GM21786 (cell line): ENCODE measurements at regions not wholly inside any gene's neighbourhood (a gene's known extent, or its start where the extent isn't known, plus 50 kb on each side); places are given as distances from the start of the nearest gene placed in this dataset.
"Not testable (repeated sequence)": the region's sequence is repeated elsewhere in the genome, so short reads cannot be mapped to it uniquely, and the experiment has no call there.

Experiments used
- ATAC-seq: cut with Tn5 transposase; IDR thresholded peaks from one replicate; pipeline ENCODE4 v1.9.1; 2021; ENCODE audit not compliant: unreplicated experiment

- ATAC-seq: no peak
Measured at GRCh38 chr5:68116408-68116807, 99.1 kb upstream of the PIK3R1 start.

GRCh38 chr5:68115584-68115983 lies 100.0 kb upstream of the PIK3R1 start:
- no peak for ATAC-seq

- no peak for ATAC-seq
Measured at GRCh38 chr5:68114378-68115040, 101.0 kb upstream of the PIK3R1 start.

- ATAC-seq: no peak
Measured at GRCh38 chr5:68112658-68113057, 102.9 kb upstream of the PIK3R1 start.

- no peak for ATAC-seq
Measured at GRCh38 chr5:68110894-68111293, 104.7 kb upstream of the PIK3R1 start.

GRCh38 chr5:68110264-68110663 lies 105.3 kb upstream of the PIK3R1 start:
- no peak for ATAC-seq

GRCh38 chr5:68104217-68104616 lies 111.3 kb upstream of the PIK3R1 start:
- not testable (repeated sequence) for ATAC-seq

- not testable (repeated sequence) for ATAC-seq
Measured at GRCh38 chr5:68103297-68103696, 112.3 kb upstream of the PIK3R1 start.

GRCh38 chr5:68099327-68099726 lies 116.2 kb upstream of the PIK3R1 start:
- no peak for ATAC-seq

- ATAC-seq: no peak
Measured at GRCh38 chr5:68093455-68094159, 121.9 kb upstream of the PIK3R1 start.

GRCh38 chr5:68088302-68088701 lies 127.3 kb upstream of the PIK3R1 start:
- no peak for ATAC-seq

GRCh38 chr5:68087866-68088265 lies 127.7 kb upstream of the PIK3R1 start:
- no peak for ATAC-seq

GRCh38 chr5:68086857-68087256 lies 128.7 kb upstream of the PIK3R1 start:
- ATAC-seq: no peak

GRCh38 chr5:68086439-68086838 lies 129.1 kb upstream of the PIK3R1 start:
- no peak for ATAC-seq

GRCh38 chr5:68084396-68084795 lies 131.2 kb upstream of the PIK3R1 start:
- no peak for ATAC-seq

GRCh38 chr5:68080282-68081050 lies 135.1 kb upstream of the PIK3R1 start:
- ATAC-seq: no peak

GRCh38 chr5:68077349-68077894 lies 138.1 kb upstream of the PIK3R1 start:
- no peak for ATAC-seq

- ATAC-seq: no peak
Measured at GRCh38 chr5:68074633-68075032, 140.9 kb upstream of the PIK3R1 start.

GRCh38 chr5:68074048-68074632 lies 141.4 kb upstream of the PIK3R1 start:
- ATAC-seq: no peak

- no peak for ATAC-seq
Measured at GRCh38 chr5:68071736-68072135, 143.8 kb upstream of the PIK3R1 start.

- no peak for ATAC-seq
Measured at GRCh38 chr5:68071282-68071632, 144.3 kb upstream of the PIK3R1 start.
